ENCODE measurements at regions not wholly inside any gene's neighbourhood (a gene's known extent, or its start where the extent isn't known, plus 50 kb on each side); places are given as distances from the start of the nearest gene placed in this dataset.
"Not testable (repeated sequence)": the region's sequence is repeated elsewhere in the genome, so short reads cannot be mapped to it uniquely, and the experiment has no call there.

- DNase-seq (ENCODE audit: low read depth): no peak
Observed at GRCh38 chr5:164300295-164300694, 794.9 kb downstream of the MAT2B start.

GRCh38 chr5:164301136-164301535 lies 795.7 kb downstream of the MAT2B start:
- DNase-seq (ENCODE audit: low read depth): no peak

- no peak for DNase-seq (ENCODE audit: low read depth)
Observed at GRCh38 chr5:164301708-164302107, 796.3 kb downstream of the MAT2B start.

- DNase-seq (ENCODE audit: low read depth): no peak
Observed at GRCh38 chr5:164302533-164303235, 797.3 kb downstream of the MAT2B start.

GRCh38 chr5:164303646-164304215 lies 798.3 kb downstream of the MAT2B start:
- no peak for DNase-seq (ENCODE audit: low read depth)

- DNase-seq (ENCODE audit: low read depth): no peak
Observed at GRCh38 chr5:164306662-164307061, 801.2 kb downstream of the MAT2B start.

- no peak for DNase-seq (ENCODE audit: low read depth)
Observed at GRCh38 chr5:164312801-164313200, 807.4 kb downstream of the MAT2B start.

GRCh38 chr5:164317676-164318075 lies 812.3 kb downstream of the MAT2B start:
- DNase-seq (ENCODE audit: low read depth): no peak

GRCh38 chr5:164319161-164319560 lies 813.7 kb downstream of the MAT2B start:
- DNase-seq (ENCODE audit: low read depth): no peak

- DNase-seq (ENCODE audit: low read depth): no peak
Observed at GRCh38 chr5:164324239-164324638, 818.8 kb downstream of the MAT2B start.

- no peak for DNase-seq (ENCODE audit: low read depth)
Observed at GRCh38 chr5:164326219-164326618, 820.8 kb downstream of the MAT2B start.

GRCh38 chr5:164327166-164327565 lies 821.7 kb downstream of the MAT2B start:
- DNase-seq (ENCODE audit: low read depth): not testable (repeated sequence)

GRCh38 chr5:164332349-164333196 lies 827.2 kb downstream of the MAT2B start:
- no peak for DNase-seq (ENCODE audit: low read depth)

- DNase-seq (ENCODE audit: low read depth): no peak
Observed at GRCh38 chr5:164335837-164336236, 830.4 kb downstream of the MAT2B start.

- DNase-seq (ENCODE audit: low read depth): no peak
Observed at GRCh38 chr5:164336276-164336675, 830.9 kb downstream of the MAT2B start.

GRCh38 chr5:164336906-164337305 lies 831.5 kb downstream of the MAT2B start:
- no peak for DNase-seq (ENCODE audit: low read depth)

GRCh38 chr5:164341056-164341619 lies 835.7 kb downstream of the MAT2B start:
- DNase-seq (ENCODE audit: low read depth): no peak

GRCh38 chr5:164345173-164345849 lies 839.9 kb downstream of the MAT2B start:
- no peak for DNase-seq (ENCODE audit: low read depth)

GRCh38 chr5:164345853-164346252 lies 840.4 kb downstream of the MAT2B start:
- DNase-seq (ENCODE audit: low read depth): no peak

GRCh38 chr5:164346785-164347630 lies 841.6 kb downstream of the MAT2B start:
- no peak for DNase-seq (ENCODE audit: low read depth)

GRCh38 chr5:164350236-164350635 lies 844.8 kb downstream of the MAT2B start:
- DNase-seq (ENCODE audit: low read depth): no peak

Measured in GM04504 (cell line).